HuH-7.5 (cell line): ENCODE measurements at regions not wholly inside any gene's neighbourhood (a gene's known extent, or its start where the extent isn't known, plus 50 kb on each side); places are given as distances from the start of the nearest gene placed in this dataset.
"Not testable (repeated sequence)": the region's sequence is repeated elsewhere in the genome, so short reads cannot be mapped to it uniquely, and the experiment has no call there.

ENCODE experiments used
- DNase-seq: peaks from one replicate; pipeline ENCODE4 v3.0.0; 2011; ENCODE audit warnings: low spot score

GRCh38 chr9:106109706-106110105, 415.4 kb downstream of the TMEM38B start:
- DNase-seq = not testable (repeated sequence)

- no peak for DNase-seq
These were observed 416.1 kb downstream of the TMEM38B start for GRCh38 chr9:106110483-106110882.

GRCh38 chr9:106111039-106111730, 416.8 kb downstream of the TMEM38B start:
- no peak for DNase-seq

DNA sequence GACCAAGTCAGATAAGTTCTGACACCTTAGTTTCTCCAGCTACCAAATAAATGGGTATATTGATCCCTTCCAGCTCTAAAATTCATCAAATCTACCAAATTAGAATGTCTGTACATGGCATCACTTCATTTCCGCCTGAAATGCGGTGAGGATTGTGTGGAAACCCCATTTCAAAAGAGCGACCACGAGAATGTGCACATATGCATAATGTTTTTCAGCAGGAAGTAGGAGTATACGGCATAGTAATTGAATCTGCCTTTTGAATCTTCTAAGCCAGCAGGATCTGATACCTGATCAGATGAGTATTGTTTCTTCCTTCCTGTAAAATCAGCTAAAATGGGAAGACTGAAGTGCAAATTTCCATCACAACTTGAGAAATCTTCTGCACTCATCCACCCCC, 418.6 kb downstream of the TMEM38B start:
- no peak for DNase-seq

DNA sequence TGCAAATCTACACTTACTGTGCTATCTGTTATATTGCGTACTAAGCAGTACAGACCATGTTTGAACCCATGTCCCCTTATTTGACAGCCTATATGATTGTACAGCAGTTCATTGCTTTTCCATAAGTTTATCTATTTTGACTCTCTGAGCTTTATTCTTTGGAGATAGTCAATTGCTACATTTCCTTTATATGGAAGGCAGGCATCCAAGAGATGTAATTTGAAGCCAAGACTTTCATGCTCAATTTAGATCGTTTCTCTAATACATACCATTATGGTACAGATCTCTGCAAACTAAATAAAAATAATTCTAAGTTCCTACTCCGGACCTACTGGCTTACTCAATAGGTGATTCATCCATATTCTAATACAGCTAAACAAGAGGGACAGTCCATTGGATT, 424.8 kb downstream of the TMEM38B start:
- DNase-seq = no peak

- DNase-seq = no peak
These were observed 425.7 kb downstream of the TMEM38B start for GRCh38 chr9:106120071-106120470.

- DNase-seq = no peak
These were observed 433.4 kb downstream of the TMEM38B start for GRCh38 chr9:106127776-106128175.

- no peak for DNase-seq
These were observed 436.0 kb downstream of the TMEM38B start for GRCh38 chr9:106130374-106130773.

GRCh38 chr9:106143781-106144180, 449.4 kb downstream of the TMEM38B start:
- no peak for DNase-seq

GRCh38 chr9:106146066-106146840, 451.9 kb downstream of the TMEM38B start:
- DNase-seq = peak; percentile 4

- no peak for DNase-seq
These were observed 452.5 kb downstream of the TMEM38B start for GRCh38 chr9:106146886-106147285.

GRCh38 chr9:106149956-106150355, 455.6 kb downstream of the TMEM38B start:
- DNase-seq = no peak

DNA sequence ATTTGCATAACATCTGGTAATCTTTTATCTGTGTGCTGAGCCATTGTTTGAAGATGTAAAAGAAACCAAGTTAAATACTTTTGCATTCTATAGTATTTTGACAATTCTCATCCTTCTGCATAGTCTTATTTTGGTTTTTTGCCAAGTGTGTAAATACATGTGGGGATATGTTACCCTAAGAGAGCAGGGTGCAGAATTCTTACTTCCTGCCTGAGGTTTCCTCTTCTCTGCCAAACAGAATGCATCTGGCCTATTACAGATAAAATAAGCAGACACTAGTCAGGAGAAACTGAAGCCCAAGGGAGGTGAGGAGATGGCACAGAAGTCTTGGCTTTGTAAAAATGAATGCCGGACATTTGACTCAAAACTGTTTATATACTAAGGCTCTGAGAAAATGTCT, 462.1 kb downstream of the TMEM38B start:
- DNase-seq = no peak

DNA sequence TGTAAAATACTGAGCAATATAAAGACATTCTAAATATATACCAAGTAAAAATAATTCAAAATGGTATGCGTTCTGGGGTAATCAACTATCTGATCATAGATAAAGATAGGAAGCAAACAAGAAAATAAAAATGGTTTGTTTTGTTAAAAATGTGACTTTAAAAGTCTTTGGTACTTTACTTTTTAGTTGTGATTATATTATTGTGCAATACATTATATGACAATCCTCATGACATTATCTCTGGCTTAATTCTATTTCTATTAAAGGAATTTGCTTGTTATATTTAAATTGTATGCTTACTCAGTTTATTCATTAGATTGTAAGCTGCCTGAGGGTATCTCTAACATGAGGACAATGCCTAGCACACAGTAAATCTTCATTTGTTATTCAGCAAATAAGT, 477.9 kb downstream of the TMEM38B start:
- no peak for DNase-seq

DNA sequence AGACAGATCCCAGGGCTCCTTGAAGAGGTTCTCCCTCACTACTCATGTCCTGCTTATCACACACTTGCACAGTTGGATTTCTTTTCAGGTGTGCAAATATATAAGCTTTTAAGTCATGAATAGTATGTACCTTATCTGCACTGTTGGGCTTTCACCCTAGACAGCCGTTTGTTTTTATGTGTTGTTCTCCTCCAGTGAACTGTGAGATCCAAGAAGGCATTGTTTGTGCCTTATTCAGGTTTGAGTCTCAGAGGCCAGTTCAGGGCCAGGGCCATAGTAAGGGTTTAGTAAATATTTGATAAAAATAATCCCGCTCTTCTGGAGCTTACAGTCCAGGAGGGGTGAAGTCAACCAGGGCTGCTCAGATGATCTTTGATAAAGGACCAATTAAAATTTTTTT, 480.0 kb downstream of the TMEM38B start:
- no peak for DNase-seq

GRCh38 chr9:106177216-106177615, 482.9 kb downstream of the TMEM38B start:
- no peak for DNase-seq

- peak; percentile 7 for DNase-seq
These were observed 484.9 kb downstream of the TMEM38B start for GRCh38 chr9:106179191-106179590.

DNA sequence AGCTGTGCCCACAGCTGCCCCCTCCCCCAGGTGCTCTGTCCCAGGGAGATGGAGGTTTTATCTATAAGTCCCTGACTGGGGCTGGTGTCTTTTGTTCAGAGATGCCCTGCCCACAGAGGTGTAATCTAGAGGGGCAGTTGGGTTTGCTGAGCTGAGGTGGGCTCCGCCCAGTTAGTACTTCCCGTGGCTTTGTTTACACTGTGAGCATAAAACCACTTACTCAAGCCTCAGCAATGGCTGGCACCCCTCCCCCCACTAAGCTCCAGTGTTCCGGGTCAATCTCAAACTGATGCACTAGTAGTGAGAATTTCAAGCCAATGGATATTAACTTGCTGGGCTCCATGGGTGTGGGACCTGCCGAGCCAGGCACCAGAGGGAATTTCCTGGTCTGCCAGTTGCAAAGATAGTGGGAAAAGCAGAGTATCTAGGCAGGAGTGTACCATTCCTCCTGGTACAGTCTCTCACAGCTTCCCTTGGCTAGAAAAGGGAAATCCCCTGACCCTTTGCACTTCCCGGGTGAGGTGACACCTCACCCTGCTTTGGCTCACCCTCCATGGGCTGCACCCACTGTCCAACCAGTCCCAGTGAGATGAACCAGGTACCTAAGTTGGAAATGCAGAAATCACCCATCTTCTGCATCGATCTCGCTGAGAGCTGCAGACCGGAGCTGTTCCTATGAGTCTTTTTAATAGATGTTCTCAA, 509.6 kb downstream of the TMEM38B start:
- not testable (repeated sequence) for DNase-seq

GRCh38 chr9:106207298-106207697, 513.0 kb downstream of the TMEM38B start:
- no peak for DNase-seq

DNA sequence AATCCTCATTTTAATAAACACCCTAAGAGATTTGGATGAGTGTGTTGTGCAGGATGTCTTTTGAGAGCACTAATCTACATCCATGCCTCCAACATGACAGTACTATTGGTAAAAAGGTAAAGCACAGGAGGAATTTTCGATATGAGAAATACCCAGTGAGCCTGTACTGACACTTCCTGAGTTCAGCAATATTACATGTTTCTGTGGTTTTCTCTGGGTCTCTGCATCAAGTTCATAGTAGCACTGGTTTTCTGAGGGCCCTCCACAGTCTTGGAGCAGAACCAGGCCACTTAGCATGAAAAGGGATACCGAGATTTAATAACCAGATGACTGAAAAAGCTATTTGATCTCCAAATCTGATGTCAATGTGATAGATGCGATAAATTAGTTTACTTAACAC, 524.1 kb downstream of the TMEM38B start:
- no peak for DNase-seq

DNA sequence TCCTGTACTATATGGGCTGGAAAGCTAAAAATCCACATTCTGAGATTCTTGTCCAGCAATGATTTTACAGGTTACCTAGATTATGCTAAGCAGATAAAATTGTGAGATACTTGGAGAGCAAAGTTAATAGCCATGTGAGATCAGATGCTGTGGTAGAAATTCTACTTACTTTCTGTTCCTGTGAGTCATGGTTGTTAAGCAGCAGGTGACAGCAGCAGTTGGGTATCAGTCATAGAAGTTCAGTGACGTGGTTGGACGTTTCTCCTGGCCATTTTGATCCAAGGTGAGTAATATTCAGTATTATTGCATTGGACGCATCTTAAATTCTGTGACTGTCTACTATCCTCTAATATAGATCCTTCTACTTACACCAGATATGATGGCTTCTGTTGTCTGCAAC, 524.5 kb downstream of the TMEM38B start:
- no peak for DNase-seq

DNA sequence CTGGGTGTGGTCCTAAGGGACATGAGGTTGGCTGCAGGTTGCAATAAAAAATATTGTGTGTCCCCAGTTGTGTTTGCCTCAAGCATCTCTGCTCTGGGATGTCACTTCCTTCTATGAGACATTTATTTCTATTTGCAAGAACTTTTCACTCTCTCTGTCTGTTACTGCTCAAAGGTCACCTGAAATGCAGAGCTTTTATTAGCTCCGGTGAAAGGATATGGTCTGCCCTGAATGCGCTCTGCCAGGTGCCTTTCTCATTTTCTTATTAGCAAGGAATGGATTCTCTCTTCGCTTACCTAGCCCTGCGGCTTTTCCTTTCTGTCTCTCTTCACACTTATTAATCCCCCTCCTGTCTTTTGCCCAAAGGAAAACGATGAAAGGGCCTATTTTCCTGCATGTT, 526.1 kb downstream of the TMEM38B start:
- DNase-seq = no peak

- no peak for DNase-seq
These were observed 534.5 kb downstream of the TMEM38B start for GRCh38 chr9:106228861-106229260.
